ENCODE measurements at regions not wholly inside any gene's neighbourhood (a gene's known extent, or its start where the extent isn't known, plus 50 kb on each side); places are given as distances from the start of the nearest gene placed in this dataset.
A peak's percentile ranks its signal among the peaks of the same experiment; 100 is the strongest.
"Not testable (repeated sequence)": the region's sequence is repeated elsewhere in the genome, so short reads cannot be mapped to it uniquely, and the experiment has no call there.

DNA sequence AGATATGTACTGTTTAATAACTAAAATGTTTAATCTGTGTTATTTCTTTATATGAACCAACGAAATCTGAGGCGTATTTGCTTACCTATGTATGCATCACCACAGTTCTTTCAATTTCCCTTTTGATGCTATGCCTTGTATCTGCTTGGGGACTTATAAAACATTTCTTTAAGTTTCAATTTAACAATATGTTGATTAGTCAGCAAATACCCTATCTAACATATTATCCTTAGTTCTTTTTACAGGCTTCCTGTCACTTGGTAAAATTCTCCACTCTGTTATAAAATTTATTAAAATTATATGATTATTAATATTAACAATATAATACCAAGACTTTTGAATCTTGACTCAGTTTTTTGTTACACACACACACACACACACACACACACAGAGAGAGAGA lies 174.3 kb downstream of the CPS1 start:
- Histone ChIP-seq H3K36me3 (ENCODE audit: insufficient read depth, low read length) (no peaks in the 10 kb centered on the region), H3K4me1 (ENCODE audit: insufficient read depth, low read length) (no peaks in the 10 kb centered on the region), H3K4me3 (ENCODE audit: low read length in 2 of 2) (no peak overlapping the region), H3K9me3 (ENCODE audit: control insufficient read depth in 1 of 2, low read length in 2 of 2) (no peaks in the 10 kb centered on the region), H3K27ac (ENCODE audit: low read depth, low read length) (no peak overlapping the region), H3K27me3 (ENCODE audit: insufficient read depth, low read length) (no peaks in the 10 kb centered on the region)
- Mint-ChIP-seq H3K9me3 (peaks cover 0 to 5% (median 1%) of the 10 kb centered on the region in 8 donors), H3K4me1 (no peaks in the 10 kb centered on the region), H3K4me3 (no peak overlapping the region), H3K36me3 (no peaks in the 10 kb centered on the region), H3K27ac (no peak overlapping the region), H3K27me3 (no peaks in the 10 kb centered on the region)
- no peak for DNase-seq
- ChIA-PET POLR2A (ENCODE audit: partially characterized antibody) (no interaction called here), CTCF (ENCODE audit: partially characterized antibody) (no interaction called here)
- intact Hi-C loops (cut with micrococcal nuclease): no loop called here

DNA sequence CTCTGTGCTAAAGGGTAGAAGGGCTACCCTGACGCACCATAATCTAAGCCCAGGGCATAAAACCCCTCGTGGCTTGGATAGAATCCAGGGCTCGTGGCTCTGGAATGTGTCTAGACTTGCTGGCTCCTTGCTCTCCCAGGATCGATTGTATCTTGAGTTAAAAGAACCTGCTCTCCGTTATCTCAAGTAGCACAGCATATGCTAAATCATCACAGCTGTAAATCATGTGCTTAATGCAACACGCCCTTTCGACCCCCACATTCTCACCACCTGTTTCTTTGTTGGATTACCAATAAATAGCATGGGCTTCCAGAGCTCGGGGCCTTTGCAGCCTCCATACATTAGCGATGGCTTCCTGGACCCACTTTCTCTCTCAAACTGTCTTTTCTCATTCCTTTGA lies 190.4 kb downstream of the CPS1 start:
- H3K9me3 ChIP-seq (ENCODE audit: control insufficient read depth in 1 of 2, low read length in 2 of 2); intact Hi-C loops (cut with micrococcal nuclease); H3K27ac ChIP-seq (ENCODE audit: low read depth, low read length); H3K36me3 ChIP-seq (ENCODE audit: insufficient read depth, low read length); POLR2A ChIA-PET (ENCODE audit: partially characterized antibody); H3K27ac Mint-ChIP-seq; H3K4me3 Mint-ChIP-seq; H3K36me3 Mint-ChIP-seq; H3K27me3 ChIP-seq (ENCODE audit: insufficient read depth, low read length); H3K9me3 Mint-ChIP-seq; H3K27me3 Mint-ChIP-seq; DNase-seq; H3K4me3 ChIP-seq (ENCODE audit: low read length in 2 of 2); H3K4me1 Mint-ChIP-seq; H3K4me1 ChIP-seq (ENCODE audit: insufficient read depth, low read length); CTCF ChIA-PET (ENCODE audit: partially characterized antibody): not testable (repeated sequence)

DNA sequence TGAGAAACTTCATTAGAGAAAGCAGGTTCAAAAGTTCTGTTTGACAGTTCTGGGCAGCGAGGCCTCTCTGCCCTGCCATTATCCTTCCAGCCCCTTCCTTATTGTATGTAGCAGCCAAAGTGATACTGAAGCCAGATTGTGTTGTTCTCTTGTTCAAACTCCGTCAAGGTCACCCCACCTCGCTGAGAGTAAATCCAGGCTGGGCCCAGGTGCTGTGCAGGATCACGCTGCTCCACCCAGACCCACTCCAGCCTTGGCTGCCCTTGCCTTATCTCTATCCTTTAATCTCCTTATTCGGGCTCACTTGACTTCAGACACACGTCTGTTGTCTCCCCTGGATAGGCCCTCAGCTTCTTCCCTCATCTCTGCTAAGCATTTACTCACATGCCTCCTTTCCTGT lies 196.1 kb downstream of the CPS1 start:
- H3K4me3 Mint-ChIP-seq: no peak overlapping the region
- Histone ChIP-seq H3K27me3 (ENCODE audit: insufficient read depth, low read length) (no peaks in the 10 kb centered on the region), H3K4me3 (ENCODE audit: low read length in 2 of 2) (no peak overlapping the region), H3K4me1 (ENCODE audit: insufficient read depth, low read length) (no peaks in the 10 kb centered on the region), H3K9me3 (ENCODE audit: control insufficient read depth in 1 of 2, low read length in 2 of 2) (peaks cover 0 to 3% of the 10 kb centered on the region in 2 donors), H3K36me3 (ENCODE audit: insufficient read depth, low read length) (no peaks in the 10 kb centered on the region), H3K27ac (ENCODE audit: low read depth, low read length) (no peak overlapping the region)
- H3K36me3 Mint-ChIP-seq: no peaks in the 10 kb centered on the region
- no peaks in the 10 kb centered on the region for H3K27me3 Mint-ChIP-seq
- no peak for DNase-seq
- ChIA-PET POLR2A (ENCODE audit: partially characterized antibody) (no interaction called here), CTCF (ENCODE audit: partially characterized antibody) (no interaction called here)
- intact Hi-C loops (cut with micrococcal nuclease): no loop called here
- no peaks in the 10 kb centered on the region for H3K9me3 Mint-ChIP-seq
- H3K4me1 Mint-ChIP-seq: no peaks in the 10 kb centered on the region
- peak overlapping the region in 1 of 7 donors; percentile 58 for H3K27ac Mint-ChIP-seq

DNA sequence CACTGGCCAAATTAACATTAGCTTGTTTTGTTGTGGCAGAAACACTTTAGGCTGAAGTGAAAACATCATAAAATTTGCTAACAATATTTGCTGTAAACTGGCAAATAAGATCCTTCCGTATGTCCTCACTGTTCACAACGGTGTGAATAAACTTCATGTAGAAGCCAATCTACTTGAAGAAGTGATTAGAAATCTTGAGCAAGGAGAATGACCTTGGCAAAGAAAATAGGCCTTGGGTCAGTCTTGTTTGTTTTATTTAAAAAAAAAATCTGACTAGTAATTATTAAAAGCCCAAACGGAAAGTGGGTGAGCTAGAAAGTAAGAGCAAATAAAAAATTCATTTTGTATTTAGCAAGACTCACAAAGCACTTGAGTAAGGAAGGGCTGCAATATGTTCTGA lies 197.0 kb downstream of the CPS1 start:
- Histone ChIP-seq H3K36me3 (ENCODE audit: insufficient read depth, low read length) (no peaks in the 10 kb centered on the region), H3K27me3 (ENCODE audit: insufficient read depth, low read length) (no peaks in the 10 kb centered on the region), H3K4me1 (ENCODE audit: insufficient read depth, low read length) (no peaks in the 10 kb centered on the region), H3K27ac (ENCODE audit: low read depth, low read length) (no peak overlapping the region), H3K9me3 (ENCODE audit: control insufficient read depth in 1 of 2, low read length in 2 of 2) (peaks cover 0 to 3% of the 10 kb centered on the region in 2 donors), H3K4me3 (ENCODE audit: low read length in 2 of 2) (no peak overlapping the region)
- H3K27ac Mint-ChIP-seq: no peak overlapping the region
- no peaks in the 10 kb centered on the region for H3K4me1 Mint-ChIP-seq
- intact Hi-C loops (cut with micrococcal nuclease): no loop called here
- no peaks in the 10 kb centered on the region for H3K27me3 Mint-ChIP-seq
- H3K9me3 Mint-ChIP-seq: peaks cover 0 to 3% (median 0%) of the 10 kb centered on the region in 8 donors
- CTCF ChIA-PET (ENCODE audit: partially characterized antibody): no interaction called here
- POLR2A ChIA-PET (ENCODE audit: partially characterized antibody): no interaction called here
- no peaks in the 10 kb centered on the region for H3K36me3 Mint-ChIP-seq
- no peak overlapping the region for H3K4me3 Mint-ChIP-seq
- no peak for DNase-seq

DNA sequence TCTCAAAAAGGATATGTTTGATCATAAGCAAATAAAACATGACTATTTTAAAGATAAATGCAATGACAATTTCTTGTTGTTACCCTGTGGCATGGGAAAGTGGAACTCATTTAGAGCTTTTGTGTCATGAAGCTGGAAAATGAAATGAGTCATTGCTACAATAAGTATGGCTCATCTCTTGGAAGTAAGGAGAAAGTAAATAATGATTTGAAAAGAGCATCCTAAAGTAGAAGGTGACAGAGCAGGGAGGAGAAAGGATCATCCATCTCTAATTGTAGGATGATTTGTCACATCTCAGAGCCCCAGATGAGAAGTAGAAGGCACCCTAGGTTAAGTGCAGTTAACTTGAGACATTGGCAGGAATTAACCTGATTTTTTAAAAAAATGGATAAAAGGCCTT lies 200.5 kb downstream of the CPS1 start:
- DNase-seq: no peak
- intact Hi-C loops (cut with micrococcal nuclease): no loop called here
- ChIA-PET CTCF (ENCODE audit: partially characterized antibody) (no interaction called here), POLR2A (ENCODE audit: partially characterized antibody) (no interaction called here)
- Histone ChIP-seq H3K4me3 (ENCODE audit: low read length in 2 of 2) (no peak overlapping the region), H3K36me3 (ENCODE audit: insufficient read depth, low read length) (no peaks in the 10 kb centered on the region), H3K27me3 (ENCODE audit: insufficient read depth, low read length) (no peaks in the 10 kb centered on the region), H3K9me3 (ENCODE audit: control insufficient read depth in 1 of 2, low read length in 2 of 2) (no peaks in the 10 kb centered on the region), H3K4me1 (ENCODE audit: insufficient read depth, low read length) (no peaks in the 10 kb centered on the region), H3K27ac (ENCODE audit: low read depth, low read length) (no peak overlapping the region)
- Mint-ChIP-seq H3K36me3 (no peaks in the 10 kb centered on the region), H3K4me1 (no peaks in the 10 kb centered on the region), H3K27ac (no peak overlapping the region), H3K4me3 (no peak overlapping the region), H3K9me3 (peaks cover 0 to 5% (median 0%) of the 10 kb centered on the region in 8 donors), H3K27me3 (no peaks in the 10 kb centered on the region)

DNA sequence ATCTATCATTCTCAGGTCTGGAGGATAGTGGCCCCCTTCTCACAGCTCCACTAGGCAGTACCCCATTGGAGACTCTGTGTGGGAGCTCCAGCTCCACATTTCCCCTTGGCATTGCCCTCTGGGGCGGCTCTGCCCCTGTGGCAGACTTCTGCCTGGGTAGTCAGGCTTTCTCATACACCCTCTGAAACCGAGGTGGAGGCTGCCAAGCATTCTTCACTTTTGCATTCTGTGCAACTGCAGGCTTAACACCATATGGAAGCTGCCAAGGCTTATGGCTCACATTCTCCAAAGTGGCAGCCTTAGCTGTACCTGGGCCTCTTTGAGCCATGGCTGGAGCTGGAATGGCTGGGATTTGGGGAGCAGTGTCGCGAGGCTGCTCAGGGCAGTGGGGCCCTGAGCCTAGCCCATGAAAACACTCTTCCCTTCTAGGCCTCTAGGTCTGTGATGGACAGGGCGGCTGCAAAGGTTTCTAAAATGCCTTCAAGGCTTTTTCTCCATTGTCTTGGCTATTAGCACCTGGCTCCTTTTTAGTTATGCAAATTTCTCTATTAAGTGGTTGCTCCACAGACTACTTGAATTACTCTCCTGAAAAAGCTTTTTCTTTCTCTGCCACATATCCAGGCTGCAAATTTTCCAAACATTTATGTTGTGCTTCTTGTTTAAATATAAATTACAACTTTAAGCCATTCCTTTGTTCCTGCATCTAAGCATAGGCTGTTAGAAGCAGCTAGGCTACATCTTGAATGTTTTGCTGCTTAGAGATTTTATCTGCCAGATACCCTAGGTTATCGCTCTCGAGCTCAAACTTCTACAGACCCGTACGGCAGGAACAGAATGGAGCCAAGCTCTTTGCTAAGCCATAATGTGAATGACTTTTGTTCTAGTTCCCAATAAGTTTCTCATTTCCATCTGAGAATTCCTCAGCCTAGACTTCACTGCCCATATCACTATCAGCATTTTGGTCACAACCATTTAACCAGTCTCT lies 206.5 kb downstream of the CPS1 start:
- no peaks in the 10 kb centered on the region for H3K9me3 ChIP-seq (ENCODE audit: control insufficient read depth in 1 of 2, low read length in 2 of 2)

DNA sequence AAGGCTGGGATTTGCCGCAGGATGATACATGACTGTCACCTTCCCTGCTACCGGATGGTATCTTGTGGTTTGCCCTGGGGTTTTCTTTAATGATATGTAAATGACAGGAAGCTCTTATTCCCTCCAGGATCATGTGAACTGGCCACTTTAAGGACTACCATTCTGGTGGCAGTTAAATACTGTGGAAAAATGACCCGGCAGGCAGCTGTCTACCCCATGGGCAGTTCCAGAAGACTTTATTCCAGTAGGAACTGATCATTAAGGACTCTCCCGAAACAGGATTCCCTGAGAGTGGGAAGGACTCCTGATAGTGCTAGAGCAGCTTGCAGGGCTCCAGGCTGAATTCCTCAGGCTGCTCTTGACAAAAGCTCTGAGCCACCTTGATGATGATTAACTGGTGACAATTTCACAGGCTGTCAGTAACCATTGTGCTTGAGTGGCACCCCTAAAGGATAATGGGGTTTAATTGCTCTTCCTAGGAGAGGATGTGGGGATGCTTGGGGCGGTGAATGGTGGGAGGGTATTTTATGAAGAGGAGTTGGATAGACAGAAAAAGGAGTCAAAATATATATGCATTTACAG lies 212.0 kb downstream of the CPS1 start:
- intact Hi-C loops (cut with micrococcal nuclease): no loop called here
- Mint-ChIP-seq H3K27ac (no peak overlapping the region), H3K4me1 (no peaks in the 10 kb centered on the region), H3K9me3 (peaks cover 0 to 13% (median 4%) of the 10 kb centered on the region in 8 donors), H3K36me3 (no peaks in the 10 kb centered on the region), H3K4me3 (no peak overlapping the region), H3K27me3 (no peaks in the 10 kb centered on the region)
- no peak for DNase-seq
- Histone ChIP-seq H3K27ac (ENCODE audit: low read depth, low read length) (no peak overlapping the region), H3K4me1 (ENCODE audit: insufficient read depth, low read length) (no peaks in the 10 kb centered on the region), H3K4me3 (ENCODE audit: low read length in 2 of 2) (no peak overlapping the region), H3K36me3 (ENCODE audit: insufficient read depth, low read length) (no peaks in the 10 kb centered on the region), H3K9me3 (ENCODE audit: control insufficient read depth in 1 of 2, low read length in 2 of 2) (no peaks in the 10 kb centered on the region), H3K27me3 (ENCODE audit: insufficient read depth, low read length) (no peaks in the 10 kb centered on the region)
- CTCF ChIA-PET (ENCODE audit: partially characterized antibody): no interaction called here
- POLR2A ChIA-PET (ENCODE audit: partially characterized antibody): no interaction called here

More for the DNA sequence above, 206.5 kb downstream of the CPS1 start:
- Histone ChIP-seq H3K27me3 (ENCODE audit: insufficient read depth, low read length) (no peaks in the 10 kb centered on the region), H3K4me3 (ENCODE audit: low read length in 2 of 2) (no peak overlapping the region), H3K27ac (ENCODE audit: low read depth, low read length) (no peak overlapping the region), H3K36me3 (ENCODE audit: insufficient read depth, low read length) (no peaks in the 10 kb centered on the region), H3K4me1 (ENCODE audit: insufficient read depth, low read length) (no peaks in the 10 kb centered on the region)
- H3K27ac Mint-ChIP-seq: no peak overlapping the region
- H3K36me3 Mint-ChIP-seq: no peaks in the 10 kb centered on the region
- ChIA-PET POLR2A (ENCODE audit: partially characterized antibody) (no interaction called here), CTCF (ENCODE audit: partially characterized antibody) (no interaction called here)
- DNase-seq: no peak
- peaks cover 0 to 10% (median 0%) of the 10 kb centered on the region in 8 donors for H3K9me3 Mint-ChIP-seq
- H3K27me3 Mint-ChIP-seq: no peaks in the 10 kb centered on the region
- H3K4me3 Mint-ChIP-seq: no peak overlapping the region
- intact Hi-C loops (cut with micrococcal nuclease): no loop called here
- H3K4me1 Mint-ChIP-seq: no peaks in the 10 kb centered on the region

All from CD4-positive, alpha-beta memory T cell (primary cell).